HG02571 (cell line): ENCODE measurements at regions not wholly inside any gene's neighbourhood (a gene's known extent, or its start where the extent isn't known, plus 50 kb on each side); places are given as distances from the start of the nearest gene placed in this dataset.
"Not testable (repeated sequence)": the region's sequence is repeated elsewhere in the genome, so short reads cannot be mapped to it uniquely, and the experiment has no call there.

Source experiments
- ATAC-seq: cut with Tn5 transposase; IDR thresholded peaks from one replicate; pipeline ENCODE4 v1.9.1; 2021; ENCODE audit warnings: mild to moderate bottlenecking, moderate library complexity; ENCODE audit not compliant: unreplicated experiment

GRCh38 chr13:106107061-106107460 is 428.4 kb downstream of the EFNB2 start:
- no peak for ATAC-seq

- no peak for ATAC-seq
Measured at GRCh38 chr13:106105153-106105552, 430.3 kb downstream of the EFNB2 start.

- no peak for ATAC-seq
Measured at GRCh38 chr13:106104281-106104901, 431.1 kb downstream of the EFNB2 start.

DNA sequence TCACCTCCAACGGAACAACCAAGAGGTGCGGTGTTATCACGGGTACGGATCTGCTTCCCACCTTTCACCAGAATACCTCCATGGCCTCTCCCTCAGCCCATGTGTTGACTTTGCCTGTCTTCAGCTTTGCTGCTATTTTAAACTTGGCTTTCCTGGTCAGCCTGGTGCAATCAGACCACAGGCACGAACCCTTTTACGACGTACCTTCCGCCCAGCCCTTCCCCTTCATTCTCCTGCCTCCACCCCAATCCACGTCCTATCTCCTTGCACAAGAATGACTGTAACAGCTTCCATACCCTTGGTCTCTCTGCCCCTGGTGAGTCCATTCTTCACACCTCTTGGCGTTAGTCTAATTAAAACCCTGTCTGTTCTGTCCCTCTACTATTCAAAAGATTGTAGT is 431.7 kb downstream of the EFNB2 start:
- no peak for ATAC-seq

DNA sequence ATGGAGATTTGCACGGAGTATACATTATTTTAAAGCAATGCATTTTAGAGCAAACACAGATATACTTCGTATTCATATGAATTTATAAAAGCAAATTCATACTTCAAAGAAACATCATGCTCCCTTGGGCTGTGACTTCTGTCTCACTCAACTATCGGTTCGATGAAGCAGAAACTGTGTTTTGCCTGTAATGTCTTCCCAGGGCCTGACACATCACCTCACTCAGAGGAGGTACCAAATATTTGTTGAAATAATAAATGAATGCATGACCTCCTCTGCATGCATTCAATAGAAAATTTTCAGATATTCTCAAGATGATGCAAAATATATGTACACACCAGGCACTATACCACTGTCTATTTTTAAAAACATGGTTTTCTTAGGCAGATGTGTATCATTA is 432.7 kb downstream of the EFNB2 start:
- ATAC-seq, result no peak

GRCh38 chr13:106101201-106101600 is 434.3 kb downstream of the EFNB2 start:
- no peak for ATAC-seq

DNA sequence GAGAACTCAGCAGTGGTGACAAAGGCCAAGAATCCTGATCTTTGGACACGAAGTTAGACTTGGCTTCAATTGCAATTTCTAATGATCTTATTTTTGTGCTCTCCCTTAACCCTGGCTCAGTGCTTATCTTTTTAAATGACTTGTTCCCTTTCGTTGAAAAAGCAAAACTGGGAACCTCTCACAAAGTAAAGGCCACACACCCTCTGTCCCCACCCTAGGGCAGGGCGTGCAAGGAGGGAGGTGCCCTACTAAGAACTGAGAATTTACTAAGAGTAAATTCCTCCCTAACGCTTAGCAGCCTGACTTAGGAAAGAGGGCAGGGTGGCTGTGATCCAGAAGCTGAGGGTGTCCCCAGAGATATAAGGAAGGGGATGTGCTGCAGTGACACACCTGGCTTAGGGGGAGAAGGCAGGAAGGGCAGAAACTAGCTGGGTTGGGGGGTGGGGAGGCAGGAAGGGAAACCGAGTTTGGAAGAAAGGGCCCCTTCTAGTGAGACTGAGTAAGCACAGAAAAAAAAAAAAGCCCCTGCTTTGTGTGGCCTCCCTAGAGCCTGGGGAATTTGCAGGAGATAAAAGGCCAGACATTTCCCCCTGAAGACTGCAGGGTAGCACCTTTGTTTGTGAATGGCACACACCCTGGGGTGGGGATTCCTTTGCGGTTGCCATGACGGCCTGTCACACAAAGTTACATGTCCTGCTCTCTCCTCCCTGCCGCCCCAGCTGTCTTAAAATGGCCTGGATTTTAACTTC is 435.1 kb downstream of the EFNB2 start:
- ATAC-seq, result no peak

DNA sequence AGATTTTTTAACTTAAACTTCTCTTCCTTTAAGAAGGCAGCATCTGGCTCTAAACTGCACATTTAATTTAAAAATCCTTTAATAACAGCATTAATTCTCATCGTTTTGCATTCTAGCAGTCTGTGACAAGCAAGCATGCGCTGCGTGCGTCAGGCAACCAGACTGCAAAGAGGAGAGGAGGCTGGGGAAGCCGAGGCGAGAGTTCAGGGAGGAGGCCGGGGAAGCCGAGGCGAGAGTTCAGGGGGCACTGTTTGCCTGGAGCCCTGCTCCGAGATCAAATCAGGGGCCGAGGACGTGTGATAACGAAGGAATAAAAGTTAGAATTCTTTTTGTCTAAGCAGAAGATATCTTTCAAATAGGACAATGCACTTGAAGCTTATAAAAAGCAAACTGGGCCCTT is 435.7 kb downstream of the EFNB2 start:
- ATAC-seq, result no peak

DNA sequence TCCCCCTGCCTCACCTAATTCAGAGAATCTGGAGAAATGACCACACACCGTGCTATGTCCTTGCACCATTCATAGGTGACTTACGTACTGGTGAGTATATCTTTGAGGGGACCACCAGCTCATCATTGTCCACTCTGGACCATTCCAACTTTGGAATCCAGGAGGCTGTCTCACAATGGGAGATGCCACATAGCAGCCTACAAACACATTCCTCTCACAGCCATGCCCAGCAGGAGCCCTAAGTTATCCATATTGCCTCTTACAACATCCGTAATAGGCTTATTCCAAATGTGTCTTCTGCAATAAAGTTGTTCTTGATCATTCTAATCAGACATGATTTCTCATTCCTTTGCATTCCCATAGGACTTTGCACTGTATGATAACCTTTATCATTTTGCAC is 436.7 kb downstream of the EFNB2 start:
- no peak for ATAC-seq

- no peak for ATAC-seq
Measured at GRCh38 chr13:106096661-106097092, 438.8 kb downstream of the EFNB2 start.

- ATAC-seq, result no peak
Measured at GRCh38 chr13:106095919-106096318, 439.5 kb downstream of the EFNB2 start.

GRCh38 chr13:106095406-106095805 is 440.1 kb downstream of the EFNB2 start:
- ATAC-seq, result no peak

DNA sequence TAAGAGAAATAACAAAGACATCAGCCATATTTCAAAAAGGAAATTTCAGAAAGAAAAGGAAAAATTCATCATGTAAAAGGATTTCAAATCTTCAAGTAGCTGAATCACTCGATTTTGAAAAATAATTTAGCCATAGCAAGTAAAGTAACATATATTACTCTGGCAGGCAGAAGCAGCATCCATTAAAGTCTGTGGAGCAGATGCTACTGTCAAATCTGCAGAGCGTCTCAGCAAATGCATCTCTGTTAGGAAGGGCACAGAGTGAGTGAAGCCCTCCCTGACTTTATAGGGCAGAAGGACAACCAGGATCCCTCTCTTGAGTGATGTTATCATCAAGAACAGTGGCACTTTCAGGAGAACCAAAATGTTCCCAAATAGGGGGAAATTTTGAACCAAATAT is 445.5 kb downstream of the EFNB2 start:
- ATAC-seq, result no peak

GRCh38 chr13:106089261-106089980 is 446.0 kb downstream of the EFNB2 start:
- ATAC-seq, result no peak

DNA sequence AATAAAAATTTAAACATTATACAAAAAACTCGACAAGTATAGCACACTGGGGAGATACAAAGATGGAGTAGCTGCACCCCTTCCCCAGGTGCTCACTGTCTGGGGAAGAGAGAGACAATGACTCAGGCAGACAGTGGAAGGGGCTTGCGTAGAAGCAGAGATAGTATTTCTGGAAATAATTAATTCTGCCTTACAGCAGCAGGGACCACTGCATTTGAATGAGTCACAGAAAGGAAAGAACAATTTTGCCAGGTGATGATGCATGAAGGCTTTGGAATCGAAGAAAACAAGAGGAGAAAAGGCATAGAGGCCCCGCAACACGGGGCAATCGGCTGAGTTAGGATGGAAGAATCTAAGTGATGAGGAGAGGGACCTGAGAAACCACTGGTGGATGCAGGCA is 447.4 kb downstream of the EFNB2 start:
- ATAC-seq, result no peak

GRCh38 chr13:106087201-106087600 is 448.3 kb downstream of the EFNB2 start:
- no peak for ATAC-seq

DNA sequence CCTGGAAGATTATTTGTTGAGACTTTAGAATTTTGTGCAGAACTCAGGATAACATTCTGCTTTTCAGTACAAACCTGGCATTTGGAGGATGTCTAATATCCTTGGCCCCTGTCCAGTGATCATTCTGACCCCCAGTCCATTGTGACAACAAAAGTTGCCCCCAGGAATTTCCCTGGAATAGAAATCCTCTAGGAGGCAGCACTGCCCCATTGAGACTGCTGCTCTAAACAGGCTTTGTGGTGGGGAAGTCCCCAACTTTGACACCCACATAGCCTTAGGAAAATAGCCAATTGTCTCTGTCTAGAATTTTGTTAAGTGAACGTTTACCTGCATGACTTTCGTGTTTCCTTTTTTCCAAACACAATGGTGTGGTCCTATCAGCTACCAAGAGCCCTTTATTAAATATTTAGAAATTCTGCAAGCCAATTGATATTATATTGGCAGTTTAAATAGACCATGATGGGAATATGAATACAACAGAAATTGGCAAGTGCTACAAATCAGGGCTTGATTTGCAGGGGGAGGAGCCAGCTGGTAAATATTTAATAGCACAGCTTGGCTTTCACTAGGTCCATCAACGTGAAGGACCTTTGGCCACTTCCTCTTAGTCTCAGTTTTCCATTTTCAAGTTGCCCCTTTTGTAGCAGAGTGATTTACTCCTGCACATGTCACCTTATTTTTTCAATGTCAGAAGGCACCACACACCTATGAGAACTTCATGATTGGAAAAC is 451.7 kb downstream of the EFNB2 start:
- ATAC-seq, result peak; percentile 66

- not testable (repeated sequence) for ATAC-seq
Measured at GRCh38 chr13:106081221-106081620, 454.2 kb downstream of the EFNB2 start.

DNA sequence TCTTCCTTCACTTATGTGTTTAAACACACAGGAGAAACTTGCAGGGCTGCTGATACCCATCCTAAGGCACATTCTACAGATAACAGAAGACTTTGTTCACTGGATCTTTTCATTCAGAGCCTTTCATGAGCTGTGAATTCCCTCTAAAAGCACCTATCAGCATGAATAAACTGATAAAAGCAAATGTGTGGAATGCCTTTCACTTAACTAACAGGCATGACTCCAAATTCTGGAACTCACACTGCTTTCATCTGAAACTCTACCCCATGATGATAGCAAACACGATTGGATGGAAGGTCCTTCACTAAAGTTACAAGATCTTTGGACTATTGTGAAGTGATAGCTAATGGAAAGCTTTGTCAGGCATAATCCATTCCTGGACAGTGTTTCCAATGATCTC is 457.3 kb downstream of the EFNB2 start:
- ATAC-seq, result no peak

GRCh38 chr13:106077017-106077416 is 458.4 kb downstream of the EFNB2 start:
- ATAC-seq, result no peak

GRCh38 chr13:106072014-106072413 is 463.4 kb downstream of the EFNB2 start:
- no peak for ATAC-seq
